Pancreas (tissue), 10 donors: ENCODE measurements at regions not wholly inside any gene's neighbourhood (a gene's known extent, or its start where the extent isn't known, plus 50 kb on each side); places are given as distances from the start of the nearest gene placed in this dataset.

Source experiments
- ATAC-seq, 4 donors: fragments of 200-7000 bp; cut with Tn5 transposase; one replicate each; pipeline versions ENCODE4 v1.8.0 to v1.9.1; 2020; ENCODE audit warnings: mild to moderate bottlenecking in 4 of 4, moderate library complexity in 4 of 4
- DNase-seq, 6 donors: peaks; one replicate each; pipeline ENCODE4 v3.0.0-alpha.2; 2020
- FAIRE-seq: peaks from 2 replicates; lab custom pipeline; 2012; peaks lifted over from hg19 to GRCh38; lab: Jason Lieb, UNC
- H3K27ac ChIP-seq, 4 donors: fragments of 200-600 bp; sonication (generic); 1 replicate in 3 of 4; 2 replicates in 1 of 4; pipeline versions ENCODE4 v1.5.0 to v1.8.0; 2020
- H3K27me3 ChIP-seq, 4 donors: fragments of 200-600 bp; one replicate each; pipeline ENCODE4 v1.8.0; 2021
- H3K36me3 ChIP-seq, 3 donors: fragments of 200-600 bp; sonication (generic) in 1 of 3; one replicate each; pipeline versions ENCODE4 v1.5.0 to v1.8.0; 2020 to 2021
- H3K4me1 ChIP-seq, 3 donors: fragments of 200-600 bp; one replicate each; pipeline ENCODE4 v1.8.0; 2021
- H3K4me3 ChIP-seq, 4 donors: fragments of 200-600 bp; sonication (generic) in 2 of 4; one replicate each; pipeline versions ENCODE4 v1.5.0 to v1.8.0; 2020 to 2021
- H3K9me3 ChIP-seq, 4 donors: fragments of 200-600 bp; one replicate each; pipeline ENCODE4 v1.8.0; 2021
- CTCF ChIP-seq, 4 donors: fragments of 200-600 bp; sonication (generic) in 3 of 4; IDR thresholded peaks; one replicate each; pipeline versions ENCODE4 v1.5.0 to v1.8.0; 2021; ENCODE audit warnings: antibody characterized with exemption in 4 of 4
- WGBS, 2 donors: extraction: QIAGEN DNeasy Blood & Tissue Kit; methylation state at CpG; one replicate each; pipeline ENCODE4 v1.1.7; 2013; 5-methylcytosine and 5-hydroxymethylcytosine counted together
- intact Hi-C, 3 donors: fragments of 100-400 bp; cut with DNase I; formaldehyde crosslinking; loops; one replicate each; pipeline versions ENCODE4 v1.11.1 to v1.14.2; 2022
- donor health status: healthy with polysubstance abuse.
- donor health status: DM: no; HTN: no; CAD: no; lungs with moderate emphysema.
- donor health status: DM: no; HTN: no; CAD: no.
- donor health status: control.
- donor health status: control.
- donor health status: Bipolar disorder and iron deficiency.
- donor health status: DM: yes; HTN: yes; CAD: no.
- donor health status: DM: no; HTN: no; CAD: no.
- donor health status: DM: no; HTN: no; CAD: no.
- donor health status: DM: yes; HTN: yes; CAD: no.

GRCh38 chr4:115770046-115770543, 656.7 kb upstream of the NDST4 start:
- H3K27me3 ChIP-seq = no peaks in the 10 kb centered on the region
- H3K36me3 ChIP-seq = no peaks in the 10 kb centered on the region
- TF ChIP-seq CTCF (IDR thresholded peaks at IDR 0.05) = no peak
- FAIRE-seq (no peak), ATAC-seq (no peak), DNase-seq (no peak)
- no peaks in the 10 kb centered on the region for H3K4me1 ChIP-seq
- intact Hi-C loops = no loop called here
- H3K9me3 ChIP-seq = no peaks in the 10 kb centered on the region
- no peak overlapping the region for H3K27ac ChIP-seq
- H3K4me3 ChIP-seq = no peak overlapping the region

GRCh38 chr4:115769396-115769795, 656.0 kb upstream of the NDST4 start:
- FAIRE-seq = no peak
- no peaks in the 10 kb centered on the region for H3K4me1 ChIP-seq
- no peak for ATAC-seq
- intact Hi-C loops = no loop called here
- no peaks in the 10 kb centered on the region for H3K36me3 ChIP-seq
- H3K9me3 ChIP-seq = no peaks in the 10 kb centered on the region
- no peaks in the 10 kb centered on the region for H3K27me3 ChIP-seq
- no peak overlapping the region for H3K4me3 ChIP-seq
- TF ChIP-seq CTCF (IDR thresholded peaks at IDR 0.05) = no peak
- no peak for DNase-seq
- no peak overlapping the region for H3K27ac ChIP-seq

- no peaks in the 10 kb centered on the region for H3K4me1 ChIP-seq
- intact Hi-C loops = no loop called here
- no peaks in the 10 kb centered on the region for H3K27me3 ChIP-seq
- no peaks in the 10 kb centered on the region for H3K9me3 ChIP-seq
- ATAC-seq (no peak), FAIRE-seq (no peak), DNase-seq (no peak)
- no peak overlapping the region for H3K4me3 ChIP-seq
- 49 to 77% methylated on average over 1 of the region's 1 CpG for WGBS, 2 donors
- TF ChIP-seq CTCF (IDR thresholded peaks at IDR 0.05) = no peak
- no peak overlapping the region for H3K27ac ChIP-seq
- H3K36me3 ChIP-seq = no peaks in the 10 kb centered on the region
These were observed 649.6 kb upstream of the NDST4 start for GRCh38 chr4:115763051-115763450.

- Histone ChIP-seq H3K27ac (no peak overlapping the region), H3K4me3 (no peak overlapping the region), H3K27me3 (no peaks in the 10 kb centered on the region), H3K9me3 (no peaks in the 10 kb centered on the region), H3K36me3 (no peaks in the 10 kb centered on the region), H3K4me1 (no peaks in the 10 kb centered on the region)
- WGBS, 2 donors = 71 to 87% methylated on average over 2 of the region's 2 CpGs
- ATAC-seq (no peak), FAIRE-seq (no peak), DNase-seq (no peak)
- TF ChIP-seq CTCF (IDR thresholded peaks at IDR 0.05) = no peak
- intact Hi-C loops = no loop called here
These were observed 645.8 kb upstream of the NDST4 start for GRCh38 chr4:115759231-115759630.

- intact Hi-C loops = no loop called here
- no peak overlapping the region for H3K4me3 ChIP-seq
- TF ChIP-seq CTCF (IDR thresholded peaks at IDR 0.05) = no peak
- DNase-seq (no peak), ATAC-seq (no peak), FAIRE-seq (no peak)
- no peaks in the 10 kb centered on the region for H3K4me1 ChIP-seq
- H3K9me3 ChIP-seq = no peaks in the 10 kb centered on the region
- no peaks in the 10 kb centered on the region for H3K27me3 ChIP-seq
- no peaks in the 10 kb centered on the region for H3K36me3 ChIP-seq
- no peak overlapping the region for H3K27ac ChIP-seq
These were observed 636.0 kb upstream of the NDST4 start for GRCh38 chr4:115749404-115749803.
